ENCODE measurements at regions not wholly inside any gene's neighbourhood (a gene's known extent, or its start where the extent isn't known, plus 50 kb on each side); places are given as distances from the start of the nearest gene placed in this dataset.

GRCh38 chr7:26443751-26444150 is 152.1 kb downstream of the SNX10 start:
- H3K27ac Mint-ChIP-seq = no peak overlapping the region
- no peaks in the 10 kb centered on the region for H3K36me3 Mint-ChIP-seq (ENCODE audit: insufficient read depth in 2 of 2)
- no peaks in the 10 kb centered on the region for H3K4me1 Mint-ChIP-seq (ENCODE audit: low read depth)
- ATAC-seq (replicated peaks in 1 of 2) (no peak), DNase-seq (no peak)
- H3K4me3 Mint-ChIP-seq = no peak overlapping the region
- no peaks in the 10 kb centered on the region for H3K9me3 Mint-ChIP-seq
- peaks cover 21% of the 10 kb centered on the region for H3K27me3 Mint-ChIP-seq (ENCODE audit: low read depth)

- peaks cover 26% of the 10 kb centered on the region for H3K27me3 Mint-ChIP-seq (ENCODE audit: low read depth)
- no peaks in the 10 kb centered on the region for H3K36me3 Mint-ChIP-seq (ENCODE audit: insufficient read depth in 2 of 2)
- ATAC-seq (replicated peaks in 1 of 2) (no peak), DNase-seq (no peak)
- H3K9me3 Mint-ChIP-seq = no peaks in the 10 kb centered on the region
- H3K27ac Mint-ChIP-seq = no peak overlapping the region
- no peak overlapping the region for H3K4me3 Mint-ChIP-seq
- no peaks in the 10 kb centered on the region for H3K4me1 Mint-ChIP-seq (ENCODE audit: low read depth)
These were observed 152.9 kb downstream of the SNX10 start for GRCh38 chr7:26444555-26444954.

- H3K27ac Mint-ChIP-seq = no peak overlapping the region
- H3K4me3 Mint-ChIP-seq = no peak overlapping the region
- H3K9me3 Mint-ChIP-seq = no peaks in the 10 kb centered on the region
- DNase-seq = no peak
- no peaks in the 10 kb centered on the region for H3K36me3 Mint-ChIP-seq (ENCODE audit: insufficient read depth in 2 of 2)
- no peak for ATAC-seq (replicated peaks in 1 of 2)
- peaks cover 26% of the 10 kb centered on the region for H3K27me3 Mint-ChIP-seq (ENCODE audit: low read depth)
- no peaks in the 10 kb centered on the region for H3K4me1 Mint-ChIP-seq (ENCODE audit: low read depth)
These were observed 155.5 kb downstream of the SNX10 start for GRCh38 chr7:26447116-26447515.

GRCh38 chr7:26449175-26450165 is 157.8 kb downstream of the SNX10 start:
- DNase-seq (no peak), ATAC-seq (replicated peaks in 1 of 2) (no peak)
- H3K27ac Mint-ChIP-seq = no peak overlapping the region
- no peaks in the 10 kb centered on the region for H3K4me1 Mint-ChIP-seq (ENCODE audit: low read depth)
- no peak overlapping the region for H3K4me3 Mint-ChIP-seq
- H3K36me3 Mint-ChIP-seq (ENCODE audit: insufficient read depth in 2 of 2) = no peaks in the 10 kb centered on the region
- H3K9me3 Mint-ChIP-seq = no peaks in the 10 kb centered on the region
- peaks cover 26% of the 10 kb centered on the region for H3K27me3 Mint-ChIP-seq (ENCODE audit: low read depth)

GRCh38 chr7:26451997-26452396 is 160.3 kb downstream of the SNX10 start:
- no peak overlapping the region for H3K4me3 Mint-ChIP-seq
- DNase-seq = no peak
- H3K36me3 Mint-ChIP-seq (ENCODE audit: insufficient read depth in 2 of 2) = no peaks in the 10 kb centered on the region
- ATAC-seq (replicated peaks in 1 of 2) = no peak
- H3K27me3 Mint-ChIP-seq (ENCODE audit: low read depth) = peaks cover 23% of the 10 kb centered on the region
- H3K9me3 Mint-ChIP-seq = no peaks in the 10 kb centered on the region
- no peaks in the 10 kb centered on the region for H3K4me1 Mint-ChIP-seq (ENCODE audit: low read depth)
- no peak overlapping the region for H3K27ac Mint-ChIP-seq

- Mint-ChIP-seq H3K36me3 (ENCODE audit: insufficient read depth in 2 of 2) (no peaks in the 10 kb centered on the region), H3K9me3 (no peaks in the 10 kb centered on the region), H3K4me1 (ENCODE audit: low read depth) (no peaks in the 10 kb centered on the region), H3K27ac (no peak overlapping the region), H3K4me3 (no peak overlapping the region), H3K27me3 (ENCODE audit: low read depth) (peaks cover under 1% of the 10 kb centered on the region)
- ATAC-seq (replicated peaks in 1 of 2) (no peak), DNase-seq (no peak)
These were observed 162.5 kb downstream of the SNX10 start for GRCh38 chr7:26454180-26454579.

GRCh38 chr7:26457696-26458327 is 166.2 kb downstream of the SNX10 start:
- ATAC-seq (replicated peaks in 1 of 2) (no peak), DNase-seq (no peak)
- no peak overlapping the region for H3K27ac Mint-ChIP-seq
- peaks cover 7% of the 10 kb centered on the region for H3K27me3 Mint-ChIP-seq (ENCODE audit: low read depth)
- H3K4me3 Mint-ChIP-seq = no peak overlapping the region
- H3K36me3 Mint-ChIP-seq (ENCODE audit: insufficient read depth in 2 of 2) = no peaks in the 10 kb centered on the region
- H3K4me1 Mint-ChIP-seq (ENCODE audit: low read depth) = no peaks in the 10 kb centered on the region
- no peaks in the 10 kb centered on the region for H3K9me3 Mint-ChIP-seq

- no peak for DNase-seq
- Mint-ChIP-seq H3K36me3 (ENCODE audit: insufficient read depth in 2 of 2) (no peaks in the 10 kb centered on the region), H3K27me3 (ENCODE audit: low read depth) (peaks cover 7% of the 10 kb centered on the region), H3K9me3 (no peaks in the 10 kb centered on the region), H3K27ac (no peak overlapping the region), H3K4me1 (ENCODE audit: low read depth) (no peaks in the 10 kb centered on the region), H3K4me3 (no peak overlapping the region)
- ATAC-seq (replicated peaks in 1 of 2) = no peak
These were observed 166.9 kb downstream of the SNX10 start for GRCh38 chr7:26458466-26459145.

- no peak for ATAC-seq (replicated peaks in 1 of 2)
- Mint-ChIP-seq H3K4me1 (ENCODE audit: low read depth) (no peaks in the 10 kb centered on the region), H3K27me3 (ENCODE audit: low read depth) (peaks cover 7% of the 10 kb centered on the region), H3K36me3 (ENCODE audit: insufficient read depth in 2 of 2) (no peaks in the 10 kb centered on the region), H3K4me3 (no peak overlapping the region), H3K27ac (no peak overlapping the region), H3K9me3 (no peaks in the 10 kb centered on the region)
- no peak for DNase-seq
These were observed 168.0 kb downstream of the SNX10 start for GRCh38 chr7:26459540-26460193.

- no peak for DNase-seq
- Mint-ChIP-seq H3K4me1 (ENCODE audit: low read depth) (no peaks in the 10 kb centered on the region), H3K4me3 (no peak overlapping the region), H3K27me3 (ENCODE audit: low read depth) (peaks cover 7% of the 10 kb centered on the region), H3K27ac (no peak overlapping the region), H3K36me3 (ENCODE audit: insufficient read depth in 2 of 2) (no peaks in the 10 kb centered on the region), H3K9me3 (no peaks in the 10 kb centered on the region)
- ATAC-seq (replicated peaks in 1 of 2) = no peak
These were observed 168.9 kb downstream of the SNX10 start for GRCh38 chr7:26460351-26461085.

GRCh38 chr7:26461518-26461917 is 169.9 kb downstream of the SNX10 start:
- DNase-seq (no peak), ATAC-seq (replicated peaks in 1 of 2) (no peak)
- Mint-ChIP-seq H3K9me3 (no peaks in the 10 kb centered on the region), H3K27ac (no peak overlapping the region), H3K36me3 (ENCODE audit: insufficient read depth in 2 of 2) (no peaks in the 10 kb centered on the region), H3K27me3 (ENCODE audit: low read depth) (peaks cover 7% of the 10 kb centered on the region), H3K4me3 (no peak overlapping the region), H3K4me1 (ENCODE audit: low read depth) (no peaks in the 10 kb centered on the region)

- no peak for DNase-seq
- ATAC-seq (replicated peaks in 1 of 2) = no peak
- Mint-ChIP-seq H3K4me1 (ENCODE audit: low read depth) (no peaks in the 10 kb centered on the region), H3K27me3 (ENCODE audit: low read depth) (peaks cover 7% of the 10 kb centered on the region), H3K27ac (no peak overlapping the region), H3K9me3 (no peaks in the 10 kb centered on the region), H3K36me3 (ENCODE audit: insufficient read depth in 2 of 2) (no peaks in the 10 kb centered on the region), H3K4me3 (no peak overlapping the region)
These were observed 174.3 kb downstream of the SNX10 start for GRCh38 chr7:26466007-26466406.

All from activated T-cell treated with anti-CD3 and anti-CD28 coated beads, Interleukin-2, amount 50 U/mL, for 72 hours (primary cell).